IPS DF 6.9 (cell line): ENCODE measurements at regions not wholly inside any gene's neighbourhood (a gene's known extent, or its start where the extent isn't known, plus 50 kb on each side); places are given as distances from the start of the nearest gene placed in this dataset.
"Not testable (repeated sequence)": the region's sequence is repeated elsewhere in the genome, so short reads cannot be mapped to it uniquely, and the experiment has no call there.

Experiments used
- DNase-seq: peaks from one replicate; pipeline ENCODE4 v3.0.0-alpha.2; 2013; ENCODE audit warnings: low read depth, low spot score
- H3K27ac ChIP-seq: one replicate; pipeline ENCODE4 v1.5.1; 2013; ENCODE audit warnings: low read length, control low read depth
- H3K27me3 ChIP-seq: 2 replicates; pipeline ENCODE4 v1.6.1; 2013; ENCODE audit warnings: mild to moderate bottlenecking, low read length; ENCODE audit not compliant: control insufficient read depth, insufficient read depth
- H3K36me3 ChIP-seq: 2 replicates; pipeline ENCODE4 v1.6.1; 2013; ENCODE audit warnings: low read length; ENCODE audit not compliant: control insufficient read depth, insufficient read depth
- H3K4me1 ChIP-seq: 2 replicates; pipeline ENCODE4 v1.6.1; 2013; ENCODE audit warnings: low read length; ENCODE audit not compliant: control insufficient read depth, insufficient read depth
- H3K4me3 ChIP-seq: 2 replicates; pipeline ENCODE4 v1.5.1; 2013; ENCODE audit warnings: mild to moderate bottlenecking, low read length
- H3K9me3 ChIP-seq: 2 replicates; pipeline ENCODE4 v1.6.1; 2013; ENCODE audit warnings: low read length, inconsistent platforms; ENCODE audit not compliant: control insufficient read depth, insufficient read depth
- WGBS: extraction: QIAGEN DNeasy Blood & Tissue Kit; methylation state at CpG from one replicate; pipeline ENCODE4 v1.1.7; 2013; ENCODE audit warnings: mixed read lengths, missing lambda C conversion rate; ENCODE audit not compliant: insufficient read length, insufficient coverage; 5-methylcytosine and 5-hydroxymethylcytosine counted together

- not testable (repeated sequence) for H3K9me3 ChIP-seq, H3K27ac ChIP-seq, H3K4me3 ChIP-seq, DNase-seq, H3K27me3 ChIP-seq, H3K36me3 ChIP-seq, H3K4me1 ChIP-seq
- no CpG with 5 or more reads among the region's 7 CpGs for WGBS
Measured at GRCh38 chr9:62877987-62878386, 1688.2 kb downstream of the SPATA31A7 start.

DNA sequence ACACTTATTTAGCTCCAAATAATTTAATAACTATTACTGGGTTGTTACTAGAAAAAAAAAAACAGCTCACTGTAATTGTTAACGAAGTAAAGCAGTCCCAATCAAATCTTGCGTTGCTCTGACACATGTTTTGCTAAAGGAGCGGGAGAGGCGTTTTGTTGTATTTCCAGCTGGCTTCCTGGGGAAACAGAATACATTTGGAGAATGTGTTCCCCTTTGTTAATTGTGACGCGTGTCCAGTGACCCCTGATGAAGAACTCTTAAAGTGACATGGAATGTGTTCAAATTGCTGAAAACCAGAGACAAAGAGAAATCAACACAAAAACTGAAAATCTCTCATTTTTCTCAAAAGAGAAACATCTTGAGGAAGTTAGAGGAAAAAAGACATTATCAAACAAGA is 1690.6 kb downstream of the SPATA31A7 start:
- not testable (repeated sequence) for H3K27me3 ChIP-seq, H3K4me1 ChIP-seq, H3K4me3 ChIP-seq, DNase-seq, H3K27ac ChIP-seq, H3K36me3 ChIP-seq, H3K9me3 ChIP-seq
- no CpG with 5 or more reads among the region's 6 CpGs for WGBS

DNA sequence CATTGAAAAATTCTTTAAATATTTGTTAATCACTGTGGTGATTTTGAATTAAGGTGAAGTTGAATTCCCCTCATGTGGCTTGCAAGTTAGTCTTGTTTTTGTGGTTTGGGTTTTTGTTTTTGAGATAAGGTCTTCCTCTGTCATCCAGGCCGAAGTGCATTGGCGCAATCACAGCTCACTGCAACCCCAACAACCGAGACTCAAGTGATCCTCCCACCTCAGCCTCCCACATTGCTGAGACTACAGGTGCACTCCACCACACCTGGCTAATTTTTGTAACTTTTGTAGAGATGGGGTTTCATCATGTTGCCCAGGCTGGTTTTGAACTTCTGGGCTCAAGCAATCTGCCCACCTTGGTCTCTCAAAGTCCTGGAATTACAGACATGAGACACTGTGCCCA is 1691.1 kb downstream of the SPATA31A7 start:
- H3K27me3 ChIP-seq, H3K4me3 ChIP-seq, H3K27ac ChIP-seq, H3K4me1 ChIP-seq, H3K9me3 ChIP-seq, DNase-seq, H3K36me3 ChIP-seq: not testable (repeated sequence)
- no CpG with 5 or more reads among the region's 3 CpGs for WGBS

- H3K4me3 ChIP-seq, H3K27ac ChIP-seq, H3K36me3 ChIP-seq, H3K27me3 ChIP-seq, H3K4me1 ChIP-seq, DNase-seq, H3K9me3 ChIP-seq: not testable (repeated sequence)
- no CpG with 5 or more reads among the region's 8 CpGs for WGBS
Measured at GRCh38 chr9:62881811-62882210, 1692.0 kb downstream of the SPATA31A7 start.

DNA sequence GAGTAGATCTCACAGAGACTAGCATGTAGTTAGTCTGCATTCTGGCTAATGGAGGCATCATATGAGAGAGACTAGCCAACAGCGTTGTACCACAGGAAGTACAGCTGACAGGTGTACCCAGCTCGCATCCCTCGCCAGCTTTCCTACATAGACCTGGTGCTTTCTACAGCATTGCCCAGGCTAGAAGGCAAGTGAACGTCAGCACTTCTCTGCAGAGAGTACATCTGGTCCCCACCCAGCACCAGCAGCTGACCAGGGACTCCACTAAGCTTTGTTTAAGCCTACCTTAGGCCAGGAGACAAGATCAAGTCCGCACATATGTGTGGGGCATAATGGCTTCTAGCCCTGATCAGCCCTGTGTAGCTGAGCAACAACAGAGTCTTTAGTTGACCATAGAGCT is 1692.9 kb downstream of the SPATA31A7 start:
- H3K27me3 ChIP-seq, DNase-seq, H3K36me3 ChIP-seq, H3K9me3 ChIP-seq, H3K27ac ChIP-seq, H3K4me3 ChIP-seq, H3K4me1 ChIP-seq: not testable (repeated sequence)
- no CpG with 5 or more reads among the region's 5 CpGs for WGBS

GRCh38 chr9:62896692-62897091 is 1706.9 kb downstream of the SPATA31A7 start:
- not testable (repeated sequence) for H3K27ac ChIP-seq, H3K36me3 ChIP-seq, DNase-seq, H3K4me1 ChIP-seq, H3K9me3 ChIP-seq, H3K4me3 ChIP-seq, H3K27me3 ChIP-seq
- no CpG with 5 or more reads among the region's 3 CpGs for WGBS

DNA sequence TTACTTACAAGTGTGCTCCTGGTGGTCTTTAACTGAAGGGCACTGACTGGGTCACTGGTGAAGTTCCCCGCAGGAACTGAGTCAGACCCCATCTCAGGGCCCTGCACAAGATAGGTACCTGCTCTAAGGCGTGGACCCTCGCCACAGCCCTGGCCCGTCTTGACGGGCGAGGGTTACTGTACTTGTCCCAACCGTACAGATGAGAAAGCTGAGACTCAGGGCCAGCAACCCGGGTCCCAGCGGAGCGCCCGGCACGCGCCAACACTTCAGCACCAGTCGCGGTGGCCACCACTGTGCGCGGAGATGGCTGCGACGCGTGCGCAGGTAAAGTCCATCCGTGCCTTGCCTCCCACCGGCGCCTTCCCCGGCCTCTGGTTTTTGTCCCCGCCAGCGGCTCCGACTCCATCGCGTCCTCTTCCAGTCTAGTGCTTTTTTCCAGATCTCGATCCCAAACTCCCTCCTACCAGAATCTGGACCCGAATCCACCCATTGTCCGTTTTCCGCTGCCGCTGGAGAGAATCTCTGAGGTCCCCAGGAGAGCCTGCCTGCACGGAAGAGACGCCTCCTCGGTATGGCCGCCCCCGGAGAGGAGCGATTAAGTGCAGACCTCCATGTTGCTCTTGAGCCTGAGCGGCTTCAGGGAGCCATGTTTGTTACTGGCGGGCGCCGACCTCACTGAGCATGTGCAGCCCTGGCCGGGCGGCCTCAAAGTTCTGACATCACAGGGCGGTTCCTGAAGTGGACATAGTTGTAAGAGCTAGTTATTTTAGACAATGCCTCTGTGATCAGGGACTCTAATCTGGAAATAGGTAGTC is 1707.8 kb downstream of the SPATA31A7 start:
- no CpG with 5 or more reads among the region's 48 CpGs for WGBS
- not testable (repeated sequence) for H3K36me3 ChIP-seq, H3K4me1 ChIP-seq, H3K27ac ChIP-seq, H3K9me3 ChIP-seq, DNase-seq, H3K27me3 ChIP-seq
- peak overlapping the region; percentile 15; the same call in 1 of the 2 replicates for H3K4me3 ChIP-seq

- not testable (repeated sequence) for H3K4me1 ChIP-seq, H3K9me3 ChIP-seq, H3K27ac ChIP-seq, H3K27me3 ChIP-seq, H3K4me3 ChIP-seq, H3K36me3 ChIP-seq, DNase-seq
- no CpG with 5 or more reads among the region's 4 CpGs for WGBS
Measured at GRCh38 chr9:62899666-62900065, 1709.8 kb downstream of the SPATA31A7 start.

DNA sequence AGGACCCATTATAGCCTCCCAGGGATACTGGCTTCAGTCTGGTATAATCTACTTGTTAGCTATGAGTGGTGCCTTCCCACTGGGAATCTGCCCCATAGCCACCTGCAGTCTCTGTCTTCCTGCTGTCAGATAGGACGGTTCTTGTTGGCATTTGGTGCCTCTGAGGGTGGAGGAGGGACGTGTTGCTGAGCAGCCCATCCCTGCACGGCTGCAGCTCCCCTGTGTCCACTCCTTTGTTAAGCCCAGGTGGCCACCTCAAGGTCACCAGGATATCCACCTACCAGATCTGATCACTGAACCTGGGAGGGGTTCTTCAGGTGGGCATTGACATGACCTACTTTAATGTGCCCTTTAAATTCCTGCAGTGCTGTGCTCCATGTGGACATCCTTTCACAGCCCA is 1714.2 kb downstream of the SPATA31A7 start:
- not testable (repeated sequence) for H3K4me1 ChIP-seq, H3K4me3 ChIP-seq, H3K27ac ChIP-seq, H3K27me3 ChIP-seq, H3K36me3 ChIP-seq, H3K9me3 ChIP-seq, DNase-seq
- WGBS, result no CpG with 5 or more reads among the region's 3 CpGs

- not testable (repeated sequence) for H3K27ac ChIP-seq, DNase-seq, H3K9me3 ChIP-seq, H3K4me1 ChIP-seq, H3K36me3 ChIP-seq, H3K27me3 ChIP-seq, H3K4me3 ChIP-seq
- WGBS, result no CpG with 5 or more reads among the region's 5 CpGs
Measured at GRCh38 chr9:62905722-62906121, 1715.9 kb downstream of the SPATA31A7 start.

DNA sequence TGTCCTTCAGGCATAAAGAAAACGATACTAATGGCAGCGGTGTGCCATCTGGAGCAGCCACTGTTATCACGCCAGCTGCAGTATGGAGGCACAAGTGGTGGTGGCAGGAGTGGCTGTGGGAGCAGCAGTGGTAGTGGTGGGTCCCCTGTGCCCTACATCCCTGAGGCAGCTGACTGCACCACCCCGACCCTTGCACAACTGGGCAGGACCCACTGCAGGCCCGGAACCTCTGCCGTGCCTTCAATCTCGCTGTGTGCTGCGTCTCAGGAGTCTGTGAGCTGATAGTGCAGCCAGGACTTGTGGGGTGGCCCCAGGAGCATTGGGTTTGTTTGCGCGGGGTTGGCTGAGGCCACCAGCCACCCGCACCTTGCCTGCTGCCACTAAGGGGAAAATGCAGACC is 1718.0 kb downstream of the SPATA31A7 start:
- not testable (repeated sequence) for H3K9me3 ChIP-seq, H3K36me3 ChIP-seq, H3K4me1 ChIP-seq, H3K4me3 ChIP-seq, DNase-seq, H3K27me3 ChIP-seq, H3K27ac ChIP-seq
- WGBS, result no CpG with 5 or more reads among the region's 11 CpGs
